ENCODE measurements at regions not wholly inside any gene's neighbourhood (a gene's known extent, or its start where the extent isn't known, plus 50 kb on each side); places are given as distances from the start of the nearest gene placed in this dataset.

DNA sequence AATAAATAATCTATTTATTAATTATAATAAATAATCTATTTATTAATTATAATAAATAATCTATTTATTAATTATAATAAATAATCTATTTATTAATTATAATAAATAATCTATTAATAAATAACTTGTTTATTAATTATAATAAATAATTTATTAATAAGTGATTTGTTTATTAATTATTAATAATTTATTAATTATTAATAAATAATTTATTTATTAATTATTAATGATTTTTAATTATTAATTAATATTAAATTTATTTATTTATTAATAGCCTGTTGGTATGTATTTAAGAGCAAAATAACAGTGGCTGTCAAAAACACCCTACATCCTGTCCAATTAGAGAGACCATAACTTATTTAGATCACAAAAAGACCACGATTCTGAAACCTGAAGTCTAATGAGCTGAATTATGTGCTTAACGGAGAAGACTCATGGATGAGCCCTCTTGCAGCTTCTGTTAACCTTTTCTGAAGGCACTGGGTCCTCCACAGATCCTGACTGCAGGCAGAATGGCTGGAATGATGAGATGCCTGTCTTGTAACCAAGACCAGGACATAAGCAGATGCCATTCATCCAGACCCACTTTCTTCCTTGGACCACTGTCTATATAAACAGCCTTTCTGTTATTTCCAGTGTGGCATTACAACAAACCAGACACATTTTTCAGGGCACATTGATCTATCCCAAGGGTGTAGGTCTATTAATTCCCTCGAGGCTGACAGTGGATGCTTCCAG, 134.2 kb downstream of the SETD4 start:
- TF ChIP-seq POLR2A (IDR thresholded peaks at IDR 0.05), result no peak
- TF ChIP-seq, protein P1, sequence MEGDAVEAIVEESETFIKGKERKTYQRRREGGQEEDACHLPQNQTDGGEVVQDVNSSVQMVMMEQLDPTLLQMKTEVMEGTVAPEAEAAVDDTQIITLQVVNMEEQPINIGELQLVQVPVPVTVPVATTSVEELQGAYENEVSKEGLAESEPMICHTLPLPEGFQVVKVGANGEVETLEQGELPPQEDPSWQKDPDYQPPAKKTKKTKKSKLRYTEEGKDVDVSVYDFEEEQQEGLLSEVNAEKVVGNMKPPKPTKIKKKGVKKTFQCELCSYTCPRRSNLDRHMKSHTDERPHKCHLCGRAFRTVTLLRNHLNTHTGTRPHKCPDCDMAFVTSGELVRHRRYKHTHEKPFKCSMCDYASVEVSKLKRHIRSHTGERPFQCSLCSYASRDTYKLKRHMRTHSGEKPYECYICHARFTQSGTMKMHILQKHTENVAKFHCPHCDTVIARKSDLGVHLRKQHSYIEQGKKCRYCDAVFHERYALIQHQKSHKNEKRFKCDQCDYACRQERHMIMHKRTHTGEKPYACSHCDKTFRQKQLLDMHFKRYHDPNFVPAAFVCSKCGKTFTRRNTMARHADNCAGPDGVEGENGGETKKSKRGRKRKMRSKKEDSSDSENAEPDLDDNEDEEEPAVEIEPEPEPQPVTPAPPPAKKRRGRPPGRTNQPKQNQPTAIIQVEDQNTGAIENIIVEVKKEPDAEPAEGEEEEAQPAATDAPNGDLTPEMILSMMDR (IDR thresholded peaks at IDR 0.05), result no peak

Data from upper lobe of left lung (tissue), 4 donors.